Parathyroid adenoma (tissue), 2 donors: ENCODE measurements at regions not wholly inside any gene's neighbourhood (a gene's known extent, or its start where the extent isn't known, plus 50 kb on each side); places are given as distances from the start of the nearest gene placed in this dataset.

Experiments used
- H2AFZ ChIP-seq: fragments of 300-600 bp; sonication (generic); one replicate; pipeline ENCODE4 v1.7.0; 2017; ENCODE audit warnings: antibody characterized with exemption, mild to moderate bottlenecking
- H3K27ac ChIP-seq: fragments of 300-600 bp; sonication (generic); one replicate; pipeline ENCODE4 v1.7.0; 2017
- H3K27me3 ChIP-seq: fragments of 300-600 bp; sonication (generic); one replicate; pipeline ENCODE4 v1.7.0; 2017; ENCODE audit warnings: low read length; ENCODE audit not compliant: control insufficient read depth, insufficient read depth
- H3K36me3 ChIP-seq: fragments of 300-600 bp; sonication (generic); one replicate; pipeline ENCODE4 v1.7.0; 2017; ENCODE audit warnings: low read length; ENCODE audit not compliant: control insufficient read depth, insufficient read depth
- H3K4me1 ChIP-seq: fragments of 300-600 bp; sonication (generic); one replicate; pipeline ENCODE4 v1.7.0; 2017; ENCODE audit warnings: control low read depth
- H3K4me2 ChIP-seq: fragments of 300-600 bp; sonication (generic); one replicate; pipeline ENCODE4 v1.7.0; 2017; ENCODE audit warnings: low read length
- H3K4me3 ChIP-seq: fragments of 300-600 bp; sonication (generic); one replicate; pipeline ENCODE4 v1.7.0; 2017; ENCODE audit warnings: low read depth, low read length
- H3K79me2 ChIP-seq: fragments of 300-600 bp; sonication (generic); one replicate; pipeline ENCODE4 v1.7.0; 2017; ENCODE audit warnings: control low read depth
- H3K9ac ChIP-seq: fragments of 300-600 bp; sonication (generic); one replicate; pipeline ENCODE4 v1.7.0; 2017; ENCODE audit warnings: mild to moderate bottlenecking
- H3K9me3 ChIP-seq: fragments of 300-600 bp; sonication (generic); one replicate; pipeline ENCODE4 v1.7.0; 2017; ENCODE audit warnings: low read length; ENCODE audit not compliant: control insufficient read depth
- TF ChIP-seq, protein P1 (sequence below): fragments of 300-600 bp; sonication (generic); IDR thresholded peaks from one replicate; pipeline ENCODE4 v1.7.0; 2017; ENCODE audit warnings: antibody characterized with exemption, mild to moderate bottlenecking
- donor health status: primary hyperparathyroidism.

DNA sequence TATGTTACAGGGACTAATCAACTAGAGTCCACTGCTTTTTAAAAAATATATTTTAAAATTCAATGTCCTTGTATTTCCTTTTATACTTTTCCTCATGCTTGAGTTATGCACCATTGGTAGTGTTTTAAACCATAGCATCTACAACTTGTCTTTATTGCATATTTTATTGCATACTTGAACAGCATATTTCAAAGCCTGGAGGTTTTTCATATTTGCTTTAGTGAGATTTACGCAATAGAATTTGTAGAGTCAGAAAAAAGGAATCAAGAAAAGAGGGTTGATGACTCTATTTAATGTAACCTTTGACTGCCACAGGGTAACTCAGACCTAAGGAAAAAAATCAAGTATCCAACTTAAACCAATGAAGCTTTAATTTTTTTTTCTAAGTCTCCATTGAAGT is 1165.7 kb upstream of the IGFBP7 start:
- H3K79me2 ChIP-seq = no peaks in the 10 kb centered on the region
- H3K4me2 ChIP-seq = no peak overlapping the region
- H2AFZ ChIP-seq = no peak overlapping the region
- H3K9ac ChIP-seq = no peak overlapping the region
- no peaks in the 10 kb centered on the region for H3K4me1 ChIP-seq
- no peaks in the 10 kb centered on the region for H3K27me3 ChIP-seq
- no peak overlapping the region for H3K4me3 ChIP-seq
- H3K36me3 ChIP-seq = no peaks in the 10 kb centered on the region
- TF ChIP-seq, protein P1, sequence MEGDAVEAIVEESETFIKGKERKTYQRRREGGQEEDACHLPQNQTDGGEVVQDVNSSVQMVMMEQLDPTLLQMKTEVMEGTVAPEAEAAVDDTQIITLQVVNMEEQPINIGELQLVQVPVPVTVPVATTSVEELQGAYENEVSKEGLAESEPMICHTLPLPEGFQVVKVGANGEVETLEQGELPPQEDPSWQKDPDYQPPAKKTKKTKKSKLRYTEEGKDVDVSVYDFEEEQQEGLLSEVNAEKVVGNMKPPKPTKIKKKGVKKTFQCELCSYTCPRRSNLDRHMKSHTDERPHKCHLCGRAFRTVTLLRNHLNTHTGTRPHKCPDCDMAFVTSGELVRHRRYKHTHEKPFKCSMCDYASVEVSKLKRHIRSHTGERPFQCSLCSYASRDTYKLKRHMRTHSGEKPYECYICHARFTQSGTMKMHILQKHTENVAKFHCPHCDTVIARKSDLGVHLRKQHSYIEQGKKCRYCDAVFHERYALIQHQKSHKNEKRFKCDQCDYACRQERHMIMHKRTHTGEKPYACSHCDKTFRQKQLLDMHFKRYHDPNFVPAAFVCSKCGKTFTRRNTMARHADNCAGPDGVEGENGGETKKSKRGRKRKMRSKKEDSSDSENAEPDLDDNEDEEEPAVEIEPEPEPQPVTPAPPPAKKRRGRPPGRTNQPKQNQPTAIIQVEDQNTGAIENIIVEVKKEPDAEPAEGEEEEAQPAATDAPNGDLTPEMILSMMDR = no peak
- H3K27ac ChIP-seq = no peak overlapping the region
- no peaks in the 10 kb centered on the region for H3K9me3 ChIP-seq

- Histone ChIP-seq H2AFZ (no peak overlapping the region), H3K4me2 (no peak overlapping the region), H3K27me3 (no peaks in the 10 kb centered on the region), H3K4me1 (no peaks in the 10 kb centered on the region), H3K9ac (no peak overlapping the region), H3K36me3 (no peaks in the 10 kb centered on the region), H3K79me2 (no peaks in the 10 kb centered on the region), H3K27ac (no peak overlapping the region), H3K9me3 (no peaks in the 10 kb centered on the region), H3K4me3 (no peak overlapping the region)
- TF ChIP-seq, protein P1 = no peak
Measured at GRCh38 chr4:58274553-58274952, 1164.4 kb upstream of the IGFBP7 start.

- no peaks in the 10 kb centered on the region for H3K4me1 ChIP-seq
- no peaks in the 10 kb centered on the region for H3K9me3 ChIP-seq
- H3K27me3 ChIP-seq = no peaks in the 10 kb centered on the region
- H2AFZ ChIP-seq = no peak overlapping the region
- no peak overlapping the region for H3K4me3 ChIP-seq
- H3K36me3 ChIP-seq = no peaks in the 10 kb centered on the region
- TF ChIP-seq, protein P1 = no peak
- H3K9ac ChIP-seq = no peak overlapping the region
- no peak overlapping the region for H3K4me2 ChIP-seq
- H3K27ac ChIP-seq = no peak overlapping the region
- no peaks in the 10 kb centered on the region for H3K79me2 ChIP-seq
Measured at GRCh38 chr4:58272311-58272710, 1162.1 kb upstream of the IGFBP7 start.

- Histone ChIP-seq H3K27ac (no peak overlapping the region), H2AFZ (no peak overlapping the region), H3K9ac (no peak overlapping the region), H3K4me1 (no peaks in the 10 kb centered on the region), H3K36me3 (no peaks in the 10 kb centered on the region), H3K4me3 (no peak overlapping the region), H3K9me3 (no peaks in the 10 kb centered on the region), H3K27me3 (no peaks in the 10 kb centered on the region), H3K4me2 (no peak overlapping the region), H3K79me2 (no peaks in the 10 kb centered on the region)
- TF ChIP-seq, protein P1 = no peak
Measured at GRCh38 chr4:58265734-58266133, 1155.5 kb upstream of the IGFBP7 start.

DNA sequence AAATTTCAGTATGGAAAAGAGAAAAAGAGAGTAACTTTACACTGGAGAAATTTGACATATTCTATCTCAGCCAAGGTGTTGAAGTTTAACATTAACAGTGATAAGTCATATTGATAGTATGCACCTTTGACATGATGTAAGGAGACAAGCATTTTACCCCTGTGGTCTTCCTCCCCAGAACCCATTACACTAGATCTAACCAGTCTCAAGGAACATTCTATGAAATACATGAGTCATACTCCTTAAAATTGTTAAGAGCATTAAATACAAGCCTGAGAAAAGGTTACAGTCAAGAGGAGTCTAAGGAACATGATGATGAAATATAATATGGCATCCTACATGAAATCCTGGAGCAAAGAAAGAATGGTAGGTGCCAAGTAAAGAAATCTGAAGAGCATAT is 1151.3 kb upstream of the IGFBP7 start:
- TF ChIP-seq, protein P1 = no peak
- no peak overlapping the region for H3K4me2 ChIP-seq
- no peak overlapping the region for H3K27ac ChIP-seq
- no peak overlapping the region for H2AFZ ChIP-seq
- no peaks in the 10 kb centered on the region for H3K9me3 ChIP-seq
- no peak overlapping the region for H3K4me3 ChIP-seq
- no peaks in the 10 kb centered on the region for H3K27me3 ChIP-seq
- H3K79me2 ChIP-seq = no peaks in the 10 kb centered on the region
- H3K36me3 ChIP-seq = no peaks in the 10 kb centered on the region
- no peak overlapping the region for H3K9ac ChIP-seq
- H3K4me1 ChIP-seq = no peaks in the 10 kb centered on the region
